GM18519 (cell line): ENCODE measurements at regions not wholly inside any gene's neighbourhood (a gene's known extent, or its start where the extent isn't known, plus 50 kb on each side); places are given as distances from the start of the nearest gene placed in this dataset.
"Not testable (repeated sequence)": the region's sequence is repeated elsewhere in the genome, so short reads cannot be mapped to it uniquely, and the experiment has no call there.

Source experiments
- ATAC-seq: cut with Tn5 transposase; IDR thresholded peaks from one replicate; pipeline ENCODE4 v1.9.1; 2021; ENCODE audit warnings: mild to moderate bottlenecking, moderate library complexity; ENCODE audit not compliant: unreplicated experiment, low FRiP score

DNA sequence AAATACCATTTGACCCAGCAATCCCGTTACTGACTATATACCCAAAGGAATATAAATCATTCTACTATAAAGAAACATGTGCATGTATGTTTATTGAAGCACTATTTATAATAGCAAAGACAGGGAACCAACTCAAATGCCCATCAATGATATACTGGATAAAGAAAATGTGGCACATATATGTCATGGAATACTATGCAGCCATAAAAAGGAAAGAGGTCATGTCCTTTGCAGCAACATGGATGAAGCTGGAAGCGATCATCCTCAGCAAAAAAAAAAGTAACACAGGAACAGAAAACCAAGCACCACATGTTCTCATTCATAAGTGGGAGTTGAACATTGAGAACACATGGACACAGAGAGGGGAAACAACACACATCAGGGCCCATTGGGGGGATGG lies 99.9 kb upstream of the THUMPD2 start:
- not testable (repeated sequence) for ATAC-seq

DNA sequence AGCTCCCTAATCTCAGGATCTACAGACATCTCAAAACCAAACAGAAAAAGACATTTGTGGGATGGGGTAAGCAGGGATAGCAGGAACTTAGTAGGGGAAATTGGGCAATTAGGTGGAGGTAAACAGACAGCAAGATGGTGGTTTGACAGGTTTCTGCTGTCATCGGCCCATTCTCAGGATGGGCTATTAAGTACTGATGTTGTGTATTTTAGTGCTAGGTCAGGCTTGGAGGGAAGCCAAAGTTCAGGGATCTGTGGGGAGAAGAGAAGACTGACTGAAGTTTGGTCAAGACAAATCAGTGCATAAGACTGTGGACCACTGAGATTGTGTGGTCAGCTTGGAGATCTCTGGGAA lies 96.8 kb upstream of the THUMPD2 start:
- ATAC-seq, result no peak

GRCh38 chr2:39875182-39875913 lies 96.3 kb upstream of the THUMPD2 start:
- ATAC-seq, result no peak

DNA sequence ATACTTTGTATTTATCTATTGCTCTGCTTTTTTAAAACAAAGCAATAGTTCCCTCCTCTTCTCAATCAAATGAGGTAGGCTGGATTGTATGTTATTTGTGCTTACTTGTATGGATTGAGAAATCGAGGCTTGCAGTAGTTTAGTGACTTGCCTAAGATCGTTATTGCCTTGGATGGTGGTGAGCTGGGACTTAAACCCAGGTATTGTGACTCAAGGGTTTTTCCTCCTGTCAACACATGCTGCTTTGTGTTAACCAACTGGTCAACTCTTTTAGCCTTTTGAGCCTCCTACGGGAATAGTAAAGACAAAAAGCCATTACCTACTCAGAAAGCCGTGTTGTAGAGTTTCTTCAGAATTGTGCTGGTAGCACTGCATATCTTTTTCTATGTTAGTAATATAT lies 95.2 kb upstream of the THUMPD2 start:
- no peak for ATAC-seq

DNA sequence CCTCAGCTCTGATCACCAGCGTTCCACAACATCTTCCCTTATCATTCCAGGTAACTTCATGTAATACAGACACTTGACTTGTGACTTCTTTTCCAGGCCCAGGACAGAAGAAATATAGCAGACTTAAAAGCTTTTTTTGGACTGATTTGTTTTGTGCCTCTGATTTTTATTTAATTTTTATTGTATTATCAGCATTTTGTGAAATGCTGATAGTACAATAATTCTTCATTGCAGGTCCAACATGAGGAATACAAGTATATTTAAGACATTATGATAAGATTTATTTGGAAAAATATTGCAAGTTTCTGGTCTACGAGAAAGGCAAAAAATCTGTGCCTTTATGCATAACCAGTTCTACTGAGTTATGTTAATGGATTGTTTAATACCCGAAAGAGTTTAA lies 94.5 kb upstream of the THUMPD2 start:
- no peak for ATAC-seq

- ATAC-seq, result no peak
These were observed 93.7 kb upstream of the THUMPD2 start for GRCh38 chr2:39872748-39873147.

- no peak for ATAC-seq
These were observed 92.3 kb upstream of the THUMPD2 start for GRCh38 chr2:39871291-39871761.

- ATAC-seq, result no peak
These were observed 91.8 kb upstream of the THUMPD2 start for GRCh38 chr2:39870871-39871270.

GRCh38 chr2:39867268-39867667 lies 88.2 kb upstream of the THUMPD2 start:
- ATAC-seq, result no peak

GRCh38 chr2:39865751-39866150 lies 86.7 kb upstream of the THUMPD2 start:
- ATAC-seq, result no peak

GRCh38 chr2:39863672-39864071 lies 84.6 kb upstream of the THUMPD2 start:
- not testable (repeated sequence) for ATAC-seq

DNA sequence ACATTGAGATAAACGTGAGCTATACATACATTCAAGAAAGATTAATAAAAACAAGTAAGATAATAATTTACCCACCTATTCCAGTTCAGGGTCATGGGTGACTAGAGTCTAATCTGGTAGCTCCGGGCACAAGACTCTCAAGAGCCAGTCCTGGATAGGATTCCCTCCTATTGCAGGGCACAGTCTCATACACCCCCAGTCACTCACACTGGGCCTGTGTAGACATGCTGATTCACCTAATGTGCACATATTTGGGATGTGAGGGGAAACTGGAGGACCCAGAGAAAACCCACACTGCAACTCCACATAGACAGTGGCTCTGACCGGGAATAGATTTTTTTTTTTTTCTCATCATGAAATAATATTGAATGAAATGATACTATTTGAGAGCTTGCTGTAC lies 81.5 kb upstream of the THUMPD2 start:
- ATAC-seq, result no peak

DNA sequence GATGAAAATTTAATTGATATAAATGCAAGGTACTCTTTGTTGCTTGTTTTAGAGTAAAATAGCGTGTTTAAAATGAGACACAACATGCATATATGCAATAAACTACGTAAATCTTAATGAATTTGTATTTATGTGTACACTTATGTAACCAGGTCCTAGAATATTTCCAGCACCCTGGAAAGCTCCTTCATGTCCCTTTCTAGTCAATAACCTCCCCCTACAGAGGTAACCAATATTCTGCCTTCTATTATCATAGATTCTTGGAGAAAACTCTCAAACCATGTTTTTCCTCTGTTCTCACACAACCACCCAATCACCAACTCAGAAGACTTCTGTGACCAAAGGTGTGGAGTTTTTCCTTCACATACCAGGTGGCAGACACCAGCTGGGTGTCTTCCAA lies 79.6 kb upstream of the THUMPD2 start:
- no peak for ATAC-seq

- no peak for ATAC-seq
These were observed 76.8 kb upstream of the THUMPD2 start for GRCh38 chr2:39855856-39856255.

GRCh38 chr2:39854771-39855170 lies 75.7 kb upstream of the THUMPD2 start:
- ATAC-seq, result no peak

DNA sequence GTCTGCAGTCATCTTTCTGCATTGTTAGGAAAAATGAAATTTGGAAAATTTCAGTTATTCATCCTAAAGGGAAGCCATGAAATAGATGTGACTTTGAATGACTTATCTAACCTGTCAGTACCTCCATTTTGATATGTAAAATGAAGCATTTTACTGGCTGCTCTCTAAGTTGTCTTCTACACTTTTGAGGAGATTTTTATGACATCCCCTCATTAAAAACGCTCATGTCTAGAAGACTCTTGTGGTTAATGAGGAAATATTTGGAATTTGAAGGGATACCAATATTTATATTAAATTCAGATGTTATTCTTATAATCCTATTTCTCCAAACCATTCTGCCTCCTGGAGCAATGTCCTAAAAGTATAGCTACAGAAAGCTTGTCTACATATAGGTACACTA lies 73.8 kb upstream of the THUMPD2 start:
- no peak for ATAC-seq

GRCh38 chr2:39851651-39852110 lies 72.6 kb upstream of the THUMPD2 start:
- ATAC-seq, result peak; percentile 74

- no peak for ATAC-seq
These were observed 72.2 kb upstream of the THUMPD2 start for GRCh38 chr2:39851251-39851650.

- no peak for ATAC-seq
These were observed 71.0 kb upstream of the THUMPD2 start for GRCh38 chr2:39849982-39850526.

GRCh38 chr2:39849064-39849463 lies 70.0 kb upstream of the THUMPD2 start:
- ATAC-seq, result no peak

GRCh38 chr2:39845460-39846146 lies 66.5 kb upstream of the THUMPD2 start:
- no peak for ATAC-seq
